ENCODE measurements at regions not wholly inside any gene's neighbourhood (a gene's known extent, or its start where the extent isn't known, plus 50 kb on each side); places are given as distances from the start of the nearest gene placed in this dataset.

- TF ChIP-seq EZH2 (IDR thresholded peaks at IDR 0.05) (no peak), REST (IDR thresholded peaks at IDR 0.05; ENCODE audit: low read depth) (no peak), TCF7L2 (IDR thresholded peaks at IDR 0.05; ENCODE audit: borderline replicate concordance, extremely low read depth, insufficient read depth, insufficient read length) (no peak), YY1 (IDR thresholded peaks at IDR 0.05; ENCODE audit: extremely low read depth, insufficient replicate concordance, low read depth, low read length) (no peak), JUND (IDR thresholded peaks at IDR 0.05) (no peak)
These were observed 65.7 kb downstream of the MRPL14 start (continued) for GRCh38 chr6:44061375-44062104.

- no peaks in the 10 kb centered on the region for H4K20me1 ChIP-seq (ENCODE audit: insufficient read depth)
- no peaks in the 10 kb centered on the region for H3K9me2 ChIP-seq (ENCODE audit: insufficient read depth)
- no peaks in the 10 kb centered on the region for H3K79me2 ChIP-seq (ENCODE audit: insufficient read depth, low read length)
- peaks cover 18 to 59% of the 10 kb centered on the region in 2 experiments for H3K4me1 ChIP-seq (ENCODE audit: control insufficient read depth in 1 of 2, insufficient read depth in 2 of 2, low read length in 2 of 2)
- H3K27ac ChIP-seq (ENCODE audit: low read depth, low read length): no peak overlapping the region
- H3K4me2 ChIP-seq (ENCODE audit: low read length): no peak overlapping the region
- CTCF ChIA-PET: interaction anchor here (3.3 kb wide), 1 partner anchor 59 kb away, joined by 23 read pairs; no protein-coding TSS in a partner anchor
- TF ChIP-seq ZFX (IDR thresholded peaks at IDR 0.05): no peak
- H3K4me3 ChIP-seq (replicated peaks in 1 of 2; ENCODE audit: low read depth in 1 of 2, low read length in 2 of 2): no peak overlapping the region
- peaks cover 0 to 8% of the 10 kb centered on the region in 2 experiments; a peak in 1 of 4 replicates for H3K9me3 ChIP-seq (ENCODE audit: control insufficient read depth in 1 of 2, insufficient read depth in 1 of 2, low read depth in 1 of 2, low read length in 2 of 2)
- H3K36me3 ChIP-seq (ENCODE audit: control insufficient read depth in 1 of 2, insufficient read depth in 2 of 2, low read length in 2 of 2): no peaks in the 10 kb centered on the region
- H3K27me3 ChIP-seq (ENCODE audit: insufficient read depth, low read length): no peaks in the 10 kb centered on the region
- ATAC-seq (no peak), DNase-seq (ENCODE audit: low read depth, low spot score) (no peak)
- POLR2A ChIA-PET: interaction anchor here (0.7 to 1.5 kb wide), 2 partner anchors 14 to 61 kb away, joined by 3 to 4 read pairs; no protein-coding TSS in a partner anchor
- BruUV-seq (replicated peaks): no TSS peak
- H3K9ac ChIP-seq (ENCODE audit: low read length): no peak overlapping the region
- H2AFZ ChIP-seq (ENCODE audit: low read depth, low read length, poor library complexity, severe bottlenecking): no peak overlapping the region
- RAD21 ChIA-PET (ENCODE audit: low non-redundant PET in 1 of 2, low total read pairs in 2 of 2, uncharacterized antibody in 2 of 2, unreplicated experiment in 2 of 2): no interaction called here
- intact Hi-C loops (cut with micrococcal nuclease): no loop called here
These were observed 66.5 kb downstream of the MRPL14 start for GRCh38 chr6:44060612-44061374.

Measured in HCT116 (cell line).